PC-9 (cell line): ENCODE measurements at regions not wholly inside any gene's neighbourhood (a gene's known extent, or its start where the extent isn't known, plus 50 kb on each side); places are given as distances from the start of the nearest gene placed in this dataset.

Experiments used
- BruUV-seq: library from RNA; stranded (reverse); fragments of 400-500 nt; replicated peaks from 2 replicates; lab custom pipeline; 2021; lab: Mats Ljungman, UMichigan
- CTCF ChIA-PET: fragments of 300-600 bp; sonication (Branson Sonifier 250); formaldehyde crosslinking; loops from one replicate; lab custom pipeline; 2022; ENCODE audit warnings: antibody characterized with exemption; lab: Charles Lee
- POLR2A ChIA-PET: fragments of 300-600 bp; sonication (Branson Sonifier 250); formaldehyde crosslinking; loops from one replicate; lab custom pipeline; 2022; ENCODE audit warnings: antibody characterized with exemption; ENCODE audit not compliant: unreplicated experiment; lab: Charles Lee
- DNase-seq, 2 experiments: peaks; one replicate each; pipeline versions ENCODE4 v3.0.0 to v3.0.0-alpha.2; 2015 to 2022; ENCODE audit warnings: mixed read lengths in 1 of 2
- H2AFZ ChIP-seq: fragments of 200-600 bp; sonication (generic); 2 replicates; pipeline ENCODE4 v1.8.1; 2017; ENCODE audit warnings: antibody characterized with exemption
- H3F3A ChIP-seq: fragments of 200-600 bp; sonication (generic); 2 replicates; pipeline ENCODE4 v1.8.1; 2017; ENCODE audit warnings: antibody characterized with exemption, mild to moderate bottlenecking, low read depth; ENCODE audit not compliant: insufficient read depth
- H3K27ac ChIP-seq: fragments of 200-600 bp; sonication (generic); 2 replicates; pipeline ENCODE4 v1.6.1; 2016; ENCODE audit warnings: mixed run types
- H3K27me3 ChIP-seq: fragments of 200-600 bp; sonication (generic); 2 replicates; pipeline ENCODE4 v1.6.1; 2016; ENCODE audit warnings: low read depth, mixed run types; ENCODE audit not compliant: insufficient read depth
- H3K36me3 ChIP-seq: fragments of 200-600 bp; sonication (generic); 2 replicates; pipeline ENCODE4 v1.6.1; 2016; ENCODE audit warnings: low read depth, mixed run types
- H3K4me1 ChIP-seq: fragments of 200-600 bp; sonication (generic); replicated peaks from 2 replicates; pipeline ENCODE4 v1.6.1; 2016; ENCODE audit warnings: mixed run types; ENCODE audit not compliant: insufficient read depth
- H3K4me2 ChIP-seq: fragments of 200-600 bp; sonication (generic); 2 replicates; pipeline ENCODE4 v1.6.1; 2017; ENCODE audit warnings: mixed run types
- H3K4me3 ChIP-seq: fragments of 200-600 bp; sonication (generic); 2 replicates; pipeline ENCODE4 v1.6.1; 2016; ENCODE audit warnings: mixed run types
- H3K79me2 ChIP-seq: fragments of 200-600 bp; sonication (generic); 2 replicates; pipeline ENCODE4 v1.6.1; 2017; ENCODE audit warnings: low read depth, mixed run types
- H3K9me2 ChIP-seq: fragments of 200-600 bp; sonication (generic); 2 replicates; pipeline ENCODE4 v1.8.1; 2017; ENCODE audit warnings: mild to moderate bottlenecking; ENCODE audit not compliant: insufficient read depth
- H3K9me3 ChIP-seq: fragments of 200-600 bp; sonication (generic); 2 replicates; pipeline ENCODE4 v1.8.1; 2016; ENCODE audit warnings: low read depth; ENCODE audit not compliant: insufficient read depth
- H4K20me1 ChIP-seq: fragments of 200-600 bp; sonication (generic); 2 replicates; pipeline ENCODE4 v1.8.1; 2017; ENCODE audit not compliant: insufficient read depth
- EZH2 ChIP-seq: fragments of 200-600 bp; sonication (generic); IDR thresholded peaks from 2 replicates; pipeline ENCODE4 v1.8.0; 2017; ENCODE audit warnings: antibody characterized with exemption, low read depth
- intact Hi-C: fragments of 100-400 bp; cut with micrococcal nuclease; formaldehyde crosslinking; loops from one replicate; pipeline ENCODE4 v1.10.0; 2022; ENCODE audit not compliant: unreplicated experiment
- TF ChIP-seq, protein P1 (sequence below): fragments of 200-600 bp; sonication (generic); conservative IDR thresholded peaks from 2 replicates; pipeline ENCODE4 v1.6.1; 2017; ENCODE audit warnings: mixed run types, antibody characterized with exemption, mild to moderate bottlenecking, moderate library complexity

DNA sequence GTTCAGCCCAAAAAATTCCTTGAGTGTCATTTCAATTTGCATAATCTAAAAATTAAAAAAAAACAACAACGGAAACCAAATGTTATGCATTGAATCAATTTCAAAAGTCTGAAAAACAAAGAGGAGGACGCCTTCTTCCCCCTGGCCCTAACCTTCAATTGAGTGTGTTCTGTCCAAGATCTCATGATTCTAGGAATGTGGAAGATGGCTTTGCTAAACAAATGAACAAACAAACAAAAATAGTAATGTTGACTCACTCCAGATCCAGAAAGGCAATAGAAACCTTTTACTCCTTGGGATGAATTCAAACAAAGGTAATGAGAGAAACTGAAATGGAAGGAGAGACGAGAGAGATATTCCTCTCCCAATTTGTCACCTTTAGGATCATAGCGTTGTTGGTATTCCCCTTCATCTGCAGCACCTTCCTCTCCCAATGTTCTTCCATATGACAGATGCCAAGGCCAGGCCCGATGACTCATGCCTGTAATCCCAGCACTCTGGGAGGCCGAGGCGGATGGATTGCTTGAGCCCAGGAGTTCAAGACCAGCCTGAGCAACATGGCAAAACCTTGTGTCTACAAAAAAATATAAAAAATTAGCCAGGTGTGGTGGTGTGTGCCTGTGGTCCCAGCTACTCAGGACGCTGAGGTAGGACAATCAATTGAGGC, 109.2 kb upstream of the ADGRF1 start:
- CTCF ChIA-PET: no interaction called here
- Histone ChIP-seq H3K36me3 (no peaks in the 10 kb centered on the region), H3K9me3 (no peaks in the 10 kb centered on the region), H3K79me2 (no peaks in the 10 kb centered on the region), H3K4me2 (0 out of 2 replicates have a peak overlapping the region, but pooled peaks have one; percentile 7), H3K27ac (peak overlapping the region; percentile 97), H3F3A (peaks cover 47% of the 10 kb centered on the region), H3K9me2 (no peaks in the 10 kb centered on the region), H4K20me1 (no peaks in the 10 kb centered on the region), H3K4me3 (no peak overlapping the region), H2AFZ (no peak overlapping the region), H3K27me3 (no peaks in the 10 kb centered on the region), H3K4me1 (peaks cover 72% of the 10 kb centered on the region)
- peak in 1 of 2 experiments; percentile 54 for DNase-seq
- TF ChIP-seq, protein P1, sequence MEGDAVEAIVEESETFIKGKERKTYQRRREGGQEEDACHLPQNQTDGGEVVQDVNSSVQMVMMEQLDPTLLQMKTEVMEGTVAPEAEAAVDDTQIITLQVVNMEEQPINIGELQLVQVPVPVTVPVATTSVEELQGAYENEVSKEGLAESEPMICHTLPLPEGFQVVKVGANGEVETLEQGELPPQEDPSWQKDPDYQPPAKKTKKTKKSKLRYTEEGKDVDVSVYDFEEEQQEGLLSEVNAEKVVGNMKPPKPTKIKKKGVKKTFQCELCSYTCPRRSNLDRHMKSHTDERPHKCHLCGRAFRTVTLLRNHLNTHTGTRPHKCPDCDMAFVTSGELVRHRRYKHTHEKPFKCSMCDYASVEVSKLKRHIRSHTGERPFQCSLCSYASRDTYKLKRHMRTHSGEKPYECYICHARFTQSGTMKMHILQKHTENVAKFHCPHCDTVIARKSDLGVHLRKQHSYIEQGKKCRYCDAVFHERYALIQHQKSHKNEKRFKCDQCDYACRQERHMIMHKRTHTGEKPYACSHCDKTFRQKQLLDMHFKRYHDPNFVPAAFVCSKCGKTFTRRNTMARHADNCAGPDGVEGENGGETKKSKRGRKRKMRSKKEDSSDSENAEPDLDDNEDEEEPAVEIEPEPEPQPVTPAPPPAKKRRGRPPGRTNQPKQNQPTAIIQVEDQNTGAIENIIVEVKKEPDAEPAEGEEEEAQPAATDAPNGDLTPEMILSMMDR: no peak
- TF ChIP-seq EZH2: no peak
- no TSS peak for BruUV-seq
- intact Hi-C loops: loop anchor here (5.0 kb wide), 1 partner anchor 91 kb away; no protein-coding TSS in a partner anchor
- POLR2A ChIA-PET: no interaction called here

DNA sequence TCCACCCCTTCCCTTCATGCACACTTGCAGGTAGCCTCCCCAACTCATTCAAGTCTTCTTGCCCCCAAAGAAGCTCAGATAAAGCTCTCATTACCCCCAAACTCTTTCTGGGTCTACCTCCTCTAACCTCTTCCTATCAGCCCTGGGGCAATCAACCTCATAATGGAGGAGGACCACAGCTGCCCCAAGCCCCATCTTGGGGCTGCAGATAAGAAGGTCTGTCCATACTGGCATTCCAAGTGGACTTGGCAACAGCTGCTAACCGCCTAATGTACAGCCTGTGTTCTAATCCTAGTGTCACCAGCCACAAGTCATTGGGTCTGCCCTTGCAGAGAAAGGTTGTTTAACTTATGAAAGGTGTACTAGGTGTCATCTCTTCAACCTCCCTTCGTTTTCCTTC, 107.4 kb upstream of the ADGRF1 start:
- H3K27me3 ChIP-seq: no peaks in the 10 kb centered on the region
- TF ChIP-seq EZH2: no peak
- TF ChIP-seq, protein P1: no peak
- H3K4me3 ChIP-seq: no peak overlapping the region
- H3K27ac ChIP-seq: no peak overlapping the region
- H3K4me2 ChIP-seq: no peak overlapping the region
- intact Hi-C loops: no loop called here
- H3K9me3 ChIP-seq: no peaks in the 10 kb centered on the region
- H4K20me1 ChIP-seq: no peaks in the 10 kb centered on the region
- peaks cover 70% of the 10 kb centered on the region for H3K4me1 ChIP-seq
- peaks cover 42% of the 10 kb centered on the region for H3F3A ChIP-seq
- DNase-seq: no peak
- BruUV-seq: no TSS peak
- H3K9me2 ChIP-seq: no peaks in the 10 kb centered on the region
- no peaks in the 10 kb centered on the region for H3K36me3 ChIP-seq
- H3K79me2 ChIP-seq: no peaks in the 10 kb centered on the region
- ChIA-PET CTCF (no interaction called here), POLR2A (interaction anchor here (0.6 kb wide), 1 partner anchor 12 kb away, joined by 3 read pairs; no protein-coding TSS in a partner anchor)
- no peak overlapping the region for H2AFZ ChIP-seq

DNA sequence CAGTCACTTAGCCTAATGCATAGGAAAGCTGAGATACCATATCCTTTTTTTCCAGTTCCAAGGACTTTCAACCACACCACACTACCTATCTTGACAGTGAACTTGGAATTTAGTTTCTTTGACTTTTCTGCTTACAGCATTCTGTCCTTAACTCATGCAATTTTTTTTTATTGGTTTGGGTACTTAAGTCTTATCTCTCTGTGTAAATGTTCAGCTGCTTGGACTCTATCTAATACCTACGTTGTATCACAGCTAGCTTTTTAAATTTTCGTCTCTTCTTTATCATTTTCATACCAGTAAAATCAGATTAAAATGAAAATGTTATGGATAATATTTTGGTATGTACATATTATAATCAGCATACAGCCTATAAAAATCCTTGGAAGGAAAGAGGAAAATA, 106.9 kb upstream of the ADGRF1 start:
- H3K36me3 ChIP-seq: no peaks in the 10 kb centered on the region
- H3K4me2 ChIP-seq: no peak overlapping the region
- H3K4me3 ChIP-seq: no peak overlapping the region
- intact Hi-C loops: no loop called here
- no peak for DNase-seq
- TF ChIP-seq EZH2: no peak
- TF ChIP-seq, protein P1: no peak
- H3K9me3 ChIP-seq: no peaks in the 10 kb centered on the region
- H3K27ac ChIP-seq: no peak overlapping the region
- no peaks in the 10 kb centered on the region for H3K27me3 ChIP-seq
- H3F3A ChIP-seq: peaks cover 37% of the 10 kb centered on the region
- H3K9me2 ChIP-seq: no peaks in the 10 kb centered on the region
- H2AFZ ChIP-seq: no peak overlapping the region
- ChIA-PET CTCF (no interaction called here), POLR2A (interaction anchor here (0.6 kb wide), 1 partner anchor 12 kb away, joined by 3 read pairs; no protein-coding TSS in a partner anchor)
- BruUV-seq: no TSS peak
- H4K20me1 ChIP-seq: no peaks in the 10 kb centered on the region
- H3K79me2 ChIP-seq: no peaks in the 10 kb centered on the region
- H3K4me1 ChIP-seq: peaks cover 66% of the 10 kb centered on the region
